HG03565 (cell line): ENCODE measurements at regions not wholly inside any gene's neighbourhood (a gene's known extent, or its start where the extent isn't known, plus 50 kb on each side); places are given as distances from the start of the nearest gene placed in this dataset.
"Not testable (repeated sequence)": the region's sequence is repeated elsewhere in the genome, so short reads cannot be mapped to it uniquely, and the experiment has no call there.

ENCODE experiments used
- ATAC-seq: cut with Tn5 transposase; IDR thresholded peaks from one replicate; pipeline ENCODE4 v1.9.1; 2021; ENCODE audit warnings: mild to moderate bottlenecking, moderate library complexity; ENCODE audit not compliant: unreplicated experiment

- ATAC-seq: not testable (repeated sequence)
Observed at GRCh38 chr18:14215952-14216351, 83.7 kb upstream of the ZNF519 start.

- ATAC-seq: not testable (repeated sequence)
Observed at GRCh38 chr18:14203424-14203823, 71.2 kb upstream of the ZNF519 start.

DNA sequence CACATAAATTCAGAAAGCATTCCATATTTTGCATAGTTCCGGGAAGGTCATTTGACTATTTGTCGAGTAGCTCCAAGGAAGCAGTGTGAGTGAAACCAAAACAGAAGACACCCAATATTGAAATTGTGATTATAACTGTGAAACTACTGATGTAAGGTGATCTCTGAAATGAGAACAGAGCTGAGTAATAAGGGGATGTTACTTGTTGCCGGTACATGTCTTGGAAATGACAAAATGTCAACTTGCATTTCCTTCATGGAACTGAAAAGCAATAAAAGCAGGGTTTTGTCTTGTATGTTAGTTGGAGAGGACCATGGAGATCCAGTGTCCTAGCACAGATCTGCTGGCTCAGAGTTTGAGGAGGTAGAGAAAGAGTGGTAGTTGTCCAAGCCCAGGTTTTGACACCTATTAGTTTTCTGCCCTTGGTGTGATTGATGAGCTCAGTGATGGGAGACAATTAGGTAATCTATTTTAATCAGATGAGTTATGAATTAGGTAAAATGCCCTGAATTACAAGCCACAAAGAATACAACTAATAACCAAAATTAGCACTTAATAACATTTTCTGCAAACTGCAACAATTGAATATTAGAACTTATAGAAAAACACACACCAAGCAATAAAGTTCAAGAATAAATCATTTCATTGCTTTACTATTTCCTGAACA is 58.7 kb upstream of the ZNF519 start:
- ATAC-seq: peak; percentile 99

DNA sequence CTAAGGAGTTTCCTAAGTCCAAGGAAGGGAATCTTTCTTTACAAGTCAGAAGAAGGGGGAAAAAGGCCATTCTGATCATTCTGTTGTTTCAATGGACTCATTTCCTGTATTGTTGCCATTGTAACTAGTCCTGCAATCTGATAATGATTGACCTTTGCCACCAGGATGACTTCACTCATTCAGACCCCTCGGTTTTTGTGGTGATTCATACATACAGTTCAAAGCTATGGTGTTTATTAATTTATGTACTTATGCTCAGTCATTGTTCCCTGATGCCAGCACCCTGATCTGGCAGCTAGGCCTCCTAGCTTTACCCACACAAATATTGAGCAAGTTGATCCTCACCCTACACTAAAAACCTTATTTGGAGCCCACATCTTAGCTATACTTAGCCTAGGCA is 57.6 kb upstream of the ZNF519 start:
- no peak for ATAC-seq

DNA sequence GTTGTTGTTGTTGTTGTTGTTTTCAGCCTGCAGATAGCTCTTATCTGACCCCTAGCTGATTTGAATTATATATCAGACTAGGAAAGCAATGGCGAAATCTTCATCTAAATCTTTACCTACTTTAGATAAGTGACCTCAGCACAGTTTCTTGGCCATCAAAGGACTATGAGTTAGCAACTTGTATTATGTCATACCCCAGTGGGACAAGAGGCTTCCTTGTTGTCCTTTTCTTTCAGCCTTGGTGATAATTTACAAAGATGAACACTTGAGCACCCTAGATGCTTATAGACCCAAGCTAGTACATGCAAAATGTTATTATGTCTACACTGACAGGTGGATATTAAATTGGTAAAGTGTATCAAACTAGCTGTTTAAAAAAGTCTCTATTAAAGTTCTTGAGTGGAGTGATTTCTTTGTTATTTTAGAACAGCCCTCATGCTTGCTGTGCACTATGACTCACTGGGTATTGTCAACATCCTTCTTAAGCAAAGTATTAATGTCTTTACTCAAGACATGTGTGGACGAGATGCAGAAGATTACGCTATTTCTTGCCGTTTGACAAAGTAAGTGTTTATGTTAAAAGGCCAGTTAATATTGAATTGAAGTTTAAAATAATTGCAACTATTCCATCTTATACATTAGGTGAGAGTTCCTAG is 56.6 kb upstream of the ZNF519 start:
- ATAC-seq: not testable (repeated sequence)
